ENCODE measurements at regions not wholly inside any gene's neighbourhood (a gene's known extent, or its start where the extent isn't known, plus 50 kb on each side); places are given as distances from the start of the nearest gene placed in this dataset.
"Not testable (repeated sequence)": the region's sequence is repeated elsewhere in the genome, so short reads cannot be mapped to it uniquely, and the experiment has no call there.

DNA sequence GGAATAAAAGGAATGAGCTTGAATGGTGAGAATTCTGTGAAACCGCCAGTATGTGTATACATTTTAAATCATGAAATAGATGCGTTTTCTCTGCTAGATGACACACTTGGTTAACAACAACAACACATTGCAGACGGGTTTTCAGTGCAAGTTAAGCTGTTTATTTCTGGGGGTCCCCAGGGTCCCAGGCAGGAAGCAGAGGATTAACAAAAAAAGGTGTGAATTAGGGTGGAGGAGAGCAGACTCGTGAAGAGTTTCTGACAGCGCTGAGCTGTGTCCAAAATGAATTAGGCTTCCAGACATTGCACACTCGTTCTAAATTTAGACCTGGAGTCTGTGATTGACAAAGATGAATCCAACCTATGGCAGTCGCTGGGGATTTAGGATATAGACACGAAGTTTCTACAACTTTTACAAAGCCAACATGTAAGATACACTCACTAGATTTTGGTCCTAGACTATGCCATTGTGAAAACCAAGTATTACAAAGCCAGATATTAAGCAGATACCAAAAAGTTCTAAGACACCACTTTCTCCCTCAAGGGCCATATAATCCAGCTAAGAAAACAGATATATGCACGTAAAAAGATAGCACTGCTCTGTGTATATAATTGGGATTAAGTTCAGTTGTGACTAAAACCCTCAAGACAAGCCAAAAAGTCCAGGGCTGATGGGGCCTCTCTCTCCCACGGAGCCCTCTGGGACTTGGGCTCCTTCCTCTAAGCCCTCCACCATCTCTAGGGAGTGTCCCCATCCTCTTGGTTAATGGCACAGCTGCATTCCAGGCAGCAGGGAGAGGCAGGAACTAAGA, 120.2 kb downstream of the ACAA2 start:
- DNase-seq, result no peak

DNA sequence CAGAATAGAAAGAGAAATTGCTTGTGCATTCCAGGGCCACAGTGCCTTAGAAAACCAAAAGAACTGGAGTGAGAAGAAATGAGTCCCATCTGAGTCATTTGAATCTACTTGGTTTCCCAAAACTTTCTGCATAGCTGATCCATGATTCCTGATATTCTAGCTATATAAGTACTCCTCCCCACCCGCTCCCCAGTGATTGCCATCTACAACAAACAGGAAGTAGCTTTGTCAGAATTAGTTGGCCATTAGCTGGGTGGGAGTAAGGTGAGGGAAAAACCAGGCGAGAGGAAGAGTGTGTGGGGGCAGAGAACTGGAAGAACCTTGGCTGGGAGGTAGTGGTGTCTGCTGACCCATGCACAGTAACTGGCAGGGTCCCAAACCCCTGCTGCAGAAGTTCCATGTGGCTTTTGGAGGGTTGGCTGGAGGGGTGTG, 122.1 kb downstream of the ACAA2 start:
- no peak for DNase-seq

DNA sequence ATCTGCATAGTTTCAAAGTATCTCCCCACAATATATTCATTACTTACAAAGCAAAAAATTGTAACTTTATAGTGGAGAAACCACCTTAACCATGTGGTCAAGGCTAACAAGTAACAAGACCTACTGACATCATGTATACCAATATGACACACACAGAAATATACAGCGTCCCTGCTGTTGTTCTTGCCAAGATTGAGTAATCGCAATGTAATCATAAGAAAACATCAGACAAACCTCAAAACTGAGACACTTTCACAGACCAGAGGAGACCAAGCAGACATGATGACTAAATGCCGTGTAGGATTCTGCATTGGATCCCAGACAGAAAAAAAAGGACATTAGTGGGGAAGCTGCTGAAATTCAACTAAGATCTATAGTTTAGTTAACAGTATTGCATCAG, 123.0 kb downstream of the ACAA2 start:
- no peak for DNase-seq

DNA sequence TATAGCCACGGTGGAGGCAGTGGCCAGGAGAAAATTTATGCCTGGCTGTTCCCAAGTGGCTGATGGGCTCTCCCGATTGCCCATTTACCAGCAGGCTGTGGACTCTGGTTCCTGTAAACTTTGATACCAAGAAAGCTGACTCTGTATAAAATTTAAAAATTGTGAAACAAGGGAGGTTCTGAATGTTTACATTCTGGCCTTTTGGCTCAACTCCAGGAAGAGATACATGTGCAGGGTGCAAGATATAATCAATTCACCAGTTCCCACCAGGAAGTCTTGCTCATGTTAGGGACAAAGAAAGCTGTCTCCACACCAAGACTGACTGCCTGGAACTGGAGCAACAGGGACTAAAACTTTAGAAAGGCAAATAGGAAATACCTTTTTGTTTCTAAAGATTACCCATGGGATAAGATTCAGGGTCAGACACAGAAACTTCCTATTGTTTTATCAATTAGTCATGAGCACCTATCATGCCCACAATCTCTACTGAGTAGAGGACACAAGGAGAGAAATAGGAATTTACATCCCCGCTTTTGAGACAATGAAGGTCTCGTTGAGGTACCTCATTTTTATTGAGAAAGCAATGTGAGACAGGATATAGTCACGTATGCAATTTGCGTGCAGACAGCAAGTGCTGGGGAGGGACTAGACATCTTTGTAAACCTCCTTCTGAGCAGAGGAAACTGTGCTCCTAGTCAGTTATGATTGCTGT, 123.5 kb downstream of the LIPG start:
- DNase-seq, result no peak

DNA sequence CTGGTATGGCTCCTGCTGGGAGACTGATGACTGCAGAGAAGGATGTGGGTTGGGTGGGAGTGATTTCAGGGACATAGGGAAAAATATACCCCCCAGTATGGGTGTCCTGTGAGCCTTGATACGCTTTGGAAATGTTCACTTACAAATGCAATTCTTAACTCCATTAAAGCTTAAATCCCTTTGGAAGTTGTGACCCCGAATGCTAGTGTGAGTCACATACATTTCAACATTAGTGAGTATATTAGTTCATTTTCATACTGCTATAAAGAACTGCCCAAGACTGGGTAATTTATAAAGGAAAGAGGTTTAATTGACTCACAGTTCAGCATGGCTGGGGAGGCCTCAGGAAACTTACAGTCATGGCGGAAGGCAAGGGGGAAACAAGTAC, 120.9 kb downstream of the LIPG start:
- DNase-seq, result not testable (repeated sequence)

DNA sequence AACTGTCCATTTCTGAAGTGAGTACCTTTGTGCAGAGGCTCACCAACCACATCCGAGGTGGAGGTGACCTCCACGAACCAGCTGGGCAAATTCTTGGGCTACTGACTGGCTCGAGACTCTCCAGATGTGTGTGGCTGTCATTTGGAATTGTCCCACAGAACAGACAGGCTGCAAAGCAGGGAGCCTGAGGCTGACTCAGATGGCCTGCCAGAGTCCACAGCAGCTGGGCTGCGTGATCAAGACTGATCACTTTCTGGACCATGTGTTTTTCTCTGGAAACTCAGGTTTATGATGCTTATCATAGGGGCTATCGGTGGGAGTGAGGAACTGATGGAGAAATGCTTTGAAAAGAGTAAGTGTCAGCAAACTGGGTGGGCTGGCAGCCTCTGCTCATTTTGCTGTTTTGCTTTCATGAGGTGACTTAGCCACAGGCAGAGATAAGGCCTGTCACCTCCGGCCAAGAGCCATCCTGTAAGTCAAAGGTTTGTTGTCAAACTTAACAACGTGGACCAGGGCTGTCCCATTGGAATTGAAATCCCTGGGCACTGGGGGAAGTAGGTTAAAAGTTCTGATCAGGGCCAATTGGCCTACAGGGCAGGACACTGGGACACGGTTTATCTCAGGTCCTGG, 120.4 kb downstream of the LIPG start:
- no peak for DNase-seq

DNA sequence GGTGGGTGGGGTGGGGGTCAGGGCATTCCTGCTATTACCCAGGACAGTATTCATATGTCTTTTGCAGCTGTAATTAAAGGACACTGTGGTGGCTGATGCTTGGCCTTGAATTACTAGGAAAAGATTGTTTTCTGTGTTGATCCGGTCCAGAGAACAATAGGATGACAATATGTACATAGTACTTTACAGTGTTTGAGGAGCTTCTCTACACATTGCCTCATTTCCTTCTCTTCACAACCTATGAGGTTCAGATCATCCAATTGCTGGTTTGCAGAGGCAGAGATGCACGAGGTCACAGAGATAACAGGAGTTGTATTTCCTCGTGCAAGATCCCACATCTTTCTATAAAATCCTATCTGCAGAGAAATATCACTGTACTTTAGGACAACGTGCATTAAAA, 119.5 kb downstream of the LIPG start:
- DNase-seq, result no peak

DNA sequence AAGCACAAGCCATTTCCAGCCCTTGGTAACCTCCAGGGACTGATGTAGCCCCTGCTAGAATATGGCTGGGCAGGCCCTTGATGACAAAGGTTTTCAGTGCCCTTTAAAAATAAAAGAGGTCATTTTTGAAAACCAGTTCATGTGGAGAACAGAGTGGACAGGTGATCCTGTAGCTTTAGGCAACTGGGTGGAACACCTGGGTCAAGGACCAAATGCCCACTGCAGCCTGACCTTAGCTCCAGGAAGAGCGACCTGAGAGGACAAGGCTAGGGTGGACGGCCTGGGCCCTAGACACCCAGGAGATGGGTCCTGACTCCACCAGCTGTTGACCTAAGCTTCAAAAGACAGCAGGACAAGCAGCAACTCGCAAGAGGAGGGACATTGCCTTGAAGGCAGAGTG, 116.6 kb downstream of the LIPG start:
- no peak for DNase-seq

DNA sequence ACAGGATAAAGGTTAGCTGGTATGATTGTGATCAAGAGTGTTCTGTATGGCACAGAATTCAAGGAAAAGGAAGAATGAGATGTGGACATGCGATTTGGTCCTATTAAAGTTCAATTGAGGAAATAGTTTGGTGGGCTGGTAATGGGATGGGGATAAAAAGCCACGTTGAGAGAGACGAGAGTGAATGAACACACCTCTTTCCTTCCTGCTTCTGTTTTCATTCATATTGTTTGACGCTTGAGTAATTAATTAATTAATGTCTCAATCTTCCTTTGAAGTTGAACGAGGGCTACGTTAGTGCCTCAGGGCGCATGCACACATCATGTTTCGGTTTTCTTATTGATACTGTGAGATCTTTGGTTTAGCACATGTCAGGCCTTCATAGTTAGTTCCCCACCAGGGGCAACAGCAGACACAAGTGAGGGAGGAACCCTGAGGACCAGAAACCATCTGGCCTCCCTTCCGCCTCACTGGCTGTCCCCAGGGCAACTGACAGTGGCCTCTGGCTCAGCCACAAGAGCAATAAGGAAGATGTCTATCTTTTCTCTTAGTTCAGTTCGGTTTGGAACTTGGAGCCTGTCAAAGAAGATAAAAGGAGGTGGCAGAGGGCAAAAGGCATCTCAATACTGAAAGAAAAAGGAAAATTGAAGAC, 116.0 kb downstream of the LIPG start:
- DNase-seq, result no peak

DNA sequence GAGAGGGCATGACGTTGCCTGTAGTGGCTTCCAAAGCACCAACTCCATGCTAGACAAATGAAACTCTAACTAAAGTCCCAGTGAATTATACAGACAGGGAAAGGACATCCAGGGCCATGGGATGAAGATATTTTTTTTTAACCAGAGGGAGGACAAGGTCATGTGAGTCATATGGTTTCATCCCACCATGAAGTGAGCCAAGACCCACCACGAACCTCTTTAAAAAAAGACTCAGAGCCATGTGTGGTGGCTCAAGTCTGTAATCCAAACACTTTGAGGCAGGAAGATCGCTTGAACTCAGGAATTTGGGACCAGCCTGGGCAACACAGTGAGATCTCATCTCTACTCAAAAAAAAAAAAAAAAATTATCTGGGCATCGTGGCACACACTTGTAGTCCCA, 115.2 kb downstream of the LIPG start:
- no peak for DNase-seq

DNA sequence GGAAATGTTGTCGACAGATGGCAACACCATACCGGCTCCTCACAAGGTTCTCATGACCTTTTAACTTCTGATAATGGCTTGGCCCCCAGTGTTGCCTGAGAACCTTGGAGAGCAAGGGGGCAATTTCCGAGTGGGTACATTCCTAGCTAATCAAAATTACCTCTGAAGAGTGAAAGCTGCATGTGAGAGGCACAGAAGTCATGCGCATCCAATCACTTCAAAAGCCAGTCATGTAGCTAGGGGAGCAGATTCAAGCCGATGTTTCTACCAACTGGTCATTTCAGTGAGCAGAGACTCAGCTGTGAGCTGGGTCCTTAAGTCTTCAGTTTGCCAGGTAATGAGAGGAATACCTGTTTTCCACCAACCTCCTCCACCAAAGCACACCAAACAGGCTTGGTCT, 111.4 kb downstream of the LIPG start:
- DNase-seq, result no peak

DNA sequence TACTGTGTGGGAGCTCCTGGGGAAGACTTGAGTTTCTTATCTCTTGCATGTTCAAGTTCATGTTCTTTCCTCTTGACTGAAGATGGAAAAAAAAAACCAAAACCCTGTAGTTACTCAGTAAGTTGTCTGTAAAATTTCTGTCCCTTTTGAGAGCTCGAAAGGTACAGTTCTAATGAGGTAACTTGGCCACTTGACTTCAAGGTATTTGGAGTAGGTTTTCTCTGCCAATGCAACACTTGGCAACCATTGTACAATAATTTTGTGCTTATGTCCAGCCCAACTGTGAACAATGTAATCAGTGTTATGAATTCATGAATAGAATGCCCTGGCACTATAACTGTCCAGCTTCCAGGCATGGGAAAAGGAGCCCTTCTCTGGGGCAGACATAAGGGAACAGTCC, 111.0 kb downstream of the LIPG start:
- no peak for DNase-seq

DNA sequence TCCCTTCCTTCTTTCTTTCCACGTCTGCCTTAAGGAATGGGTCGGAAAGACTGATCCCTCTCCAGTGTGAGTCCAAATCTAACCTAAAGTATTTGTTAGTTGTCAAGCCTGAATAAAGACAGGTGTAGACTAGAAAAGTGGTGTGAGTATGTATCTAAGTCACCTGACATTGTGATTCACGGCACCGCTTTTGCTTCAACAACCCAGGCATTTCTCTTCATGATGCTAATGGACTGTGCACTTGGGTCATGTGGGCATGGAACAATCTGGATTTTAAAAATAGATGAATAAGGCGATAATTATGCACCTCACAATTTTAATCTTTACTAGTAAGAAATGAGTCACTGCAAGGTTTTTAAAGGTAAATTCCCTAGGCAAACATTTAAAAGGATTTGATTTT, 107.5 kb downstream of the LIPG start:
- no peak for DNase-seq

DNA sequence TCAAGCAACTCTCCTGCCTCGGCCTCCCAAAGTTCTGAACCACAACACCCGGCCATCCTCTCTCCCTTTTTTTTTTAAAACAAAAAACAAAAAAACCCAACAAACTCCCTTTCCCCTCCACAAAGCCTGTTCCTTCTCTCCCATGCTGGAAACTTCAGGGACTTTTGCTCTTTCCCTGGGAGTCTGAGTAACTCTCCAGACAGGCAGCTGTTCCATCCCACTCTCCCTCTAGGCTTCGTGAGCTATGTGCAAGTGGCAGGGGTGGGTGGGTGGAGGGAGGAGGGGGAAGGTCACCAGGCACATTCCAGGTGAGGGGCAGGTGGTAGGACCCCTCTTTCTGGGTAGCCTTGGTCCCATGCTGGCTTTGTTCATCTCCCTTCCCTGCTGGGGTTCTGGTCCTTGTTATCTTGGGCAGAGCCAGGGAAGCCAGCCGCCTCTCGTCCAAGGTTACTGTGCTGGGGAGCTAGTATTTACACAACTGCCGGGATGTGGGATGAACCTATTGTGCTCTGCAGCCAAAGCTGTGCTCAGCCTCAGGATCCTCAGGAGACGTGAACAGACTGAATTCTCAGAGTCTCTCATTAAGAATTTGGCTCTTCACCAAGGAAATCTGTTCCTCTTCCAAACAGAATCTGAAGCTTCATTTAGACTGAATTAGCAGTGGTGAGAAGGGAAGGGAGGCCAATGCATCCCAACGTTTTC, 106.9 kb downstream of the LIPG start:
- DNase-seq, result peak in 1 of 2 experiments; percentile 4

DNA sequence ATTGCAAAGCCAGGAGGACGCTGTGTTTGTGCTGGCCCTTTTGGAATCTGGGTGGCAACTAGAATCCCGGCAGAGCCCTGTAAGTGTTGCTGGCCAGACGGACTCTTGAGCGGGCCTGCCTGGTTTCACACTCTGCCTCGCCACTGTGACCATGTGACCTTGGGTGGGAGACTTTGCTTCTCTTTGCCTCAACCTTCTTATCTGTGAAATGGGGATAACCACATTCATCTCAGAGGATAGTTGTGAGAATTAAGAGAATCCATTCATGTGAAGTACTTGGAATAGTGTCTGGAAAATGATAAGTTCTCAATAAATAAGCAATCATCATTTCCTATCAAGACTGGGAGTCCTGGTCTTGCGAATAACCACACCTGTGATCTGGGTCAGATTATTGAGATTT, 105.6 kb downstream of the LIPG start:
- DNase-seq, result no peak

DNA sequence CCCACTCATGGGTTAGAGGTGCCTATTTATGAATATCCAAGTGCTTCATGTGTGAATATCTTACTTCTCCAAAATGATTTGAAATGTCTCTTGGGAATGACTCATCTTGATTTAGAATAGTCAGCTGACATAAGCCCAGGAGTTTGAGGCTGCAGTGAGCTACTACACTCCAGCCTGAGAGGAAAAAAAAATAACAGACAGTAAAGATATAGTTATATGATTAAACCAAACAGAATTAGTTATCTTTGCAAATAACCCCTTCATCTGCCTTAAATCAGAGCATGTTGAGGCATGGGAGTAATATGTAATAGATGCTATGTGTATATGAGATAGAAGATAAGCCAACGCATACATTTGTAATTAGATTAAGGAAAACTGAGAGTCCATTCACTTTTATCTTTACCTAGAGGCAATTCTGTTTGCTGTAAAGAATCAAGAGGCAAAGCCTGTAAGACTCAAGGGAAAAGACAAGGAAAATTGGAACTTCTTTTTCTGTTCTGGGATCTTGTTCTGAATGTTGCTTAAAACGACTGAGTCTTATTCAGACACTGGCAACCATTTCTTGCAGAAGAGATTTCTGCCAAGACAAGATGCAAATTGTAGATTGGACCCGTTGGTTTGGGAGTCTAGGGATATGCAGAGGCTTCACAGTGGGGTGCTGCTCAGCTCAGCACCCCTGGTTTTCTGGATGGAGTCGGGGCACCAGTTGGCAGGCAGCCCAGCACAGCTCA, 104.4 kb downstream of the LIPG start:
- peak in 1 of 2 experiments; percentile 18 for DNase-seq

DNA sequence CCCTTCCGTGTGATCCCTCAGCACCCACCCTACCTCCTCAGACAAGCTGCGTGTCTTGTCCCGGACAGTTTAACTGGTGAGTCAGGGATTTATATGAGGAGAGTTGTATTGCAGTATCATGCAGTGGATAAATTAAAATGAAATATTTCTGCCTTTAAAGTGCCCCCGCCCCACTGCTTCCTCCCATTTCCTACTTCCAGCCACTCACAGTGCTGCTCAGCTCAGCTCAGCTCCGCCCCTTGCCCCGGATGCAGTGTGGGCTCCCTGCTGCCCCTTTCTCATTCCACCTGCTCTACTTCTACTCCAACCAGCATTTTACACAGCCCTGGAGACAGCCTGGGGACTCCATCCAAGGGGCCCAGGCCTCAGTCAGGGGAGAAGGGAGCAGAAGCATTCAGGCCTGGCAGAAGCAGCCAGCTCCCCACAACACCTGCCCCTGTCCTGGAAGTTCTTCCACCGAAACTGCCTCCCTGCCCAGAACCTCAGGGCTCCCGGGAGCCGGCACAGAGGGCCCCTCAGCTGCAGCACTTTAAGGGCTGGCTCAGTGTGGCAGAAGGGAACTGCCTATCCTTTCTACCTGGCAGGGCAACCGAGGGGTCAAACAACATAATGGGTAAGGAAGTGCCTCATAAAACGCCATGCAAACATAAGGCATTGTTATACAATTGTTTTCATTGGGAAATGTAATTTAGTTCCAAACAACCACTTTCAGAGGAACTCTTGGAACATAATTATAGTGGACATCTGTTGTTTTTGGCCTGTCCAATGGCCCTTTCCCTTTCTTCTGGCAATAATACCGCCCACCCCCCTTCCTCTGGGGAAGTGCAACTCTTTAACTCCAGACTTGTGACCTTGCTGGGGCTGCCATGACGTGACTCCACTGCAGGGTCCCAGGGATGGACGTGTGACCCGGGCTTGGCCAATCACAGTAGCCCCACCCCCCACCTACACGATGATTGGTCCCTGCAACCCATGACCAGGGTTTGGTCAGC, 102.3 kb downstream of the LIPG start:
- DNase-seq, result no peak

DNA sequence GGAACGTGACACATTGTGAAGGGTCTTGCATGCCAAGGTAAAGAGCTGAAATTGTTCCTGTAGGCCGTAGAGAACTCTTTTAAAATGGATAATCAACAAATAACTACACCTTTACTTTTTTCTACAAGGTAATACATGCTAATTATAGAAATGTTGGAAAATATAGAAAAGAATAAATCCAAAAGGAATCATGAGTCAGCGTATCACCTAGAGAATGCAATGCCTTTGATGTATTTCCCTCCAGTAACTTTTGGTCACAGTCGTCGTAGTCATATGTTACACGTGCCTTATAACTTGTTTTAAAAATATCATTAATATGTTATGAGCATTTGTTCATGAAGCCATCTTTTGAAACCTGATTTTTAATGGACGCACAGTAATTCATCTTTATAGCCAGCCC, 100.6 kb downstream of the LIPG start:
- DNase-seq, result no peak

DNA sequence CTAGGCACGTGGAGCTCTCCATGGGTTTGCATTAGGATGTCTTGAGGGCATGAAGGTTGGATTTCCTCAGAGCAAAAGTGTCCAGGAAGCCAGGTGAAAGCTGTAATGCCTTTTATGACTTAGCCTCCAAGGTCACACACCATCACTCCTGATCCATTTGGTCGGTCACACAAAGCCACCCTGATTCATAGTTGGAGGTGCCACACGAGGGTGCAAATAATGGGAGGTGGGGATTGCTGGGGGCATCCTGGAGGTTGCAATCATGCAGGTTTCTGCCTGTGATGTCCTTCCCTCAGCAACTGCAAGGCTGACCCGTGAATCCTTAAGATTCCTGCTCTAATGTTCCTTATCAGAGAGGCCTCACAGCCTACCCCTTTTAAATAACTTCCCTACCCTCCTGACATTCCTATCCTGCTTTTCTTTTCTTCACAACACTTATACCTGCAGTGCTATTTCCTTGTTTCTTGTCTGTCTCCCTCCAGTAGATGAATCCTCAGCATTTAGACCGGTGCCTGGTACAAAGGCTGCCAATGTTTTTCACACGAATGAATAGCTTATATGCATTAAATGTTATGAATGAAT, 97.1 kb downstream of the LIPG start:
- DNase-seq, result no peak

DNA sequence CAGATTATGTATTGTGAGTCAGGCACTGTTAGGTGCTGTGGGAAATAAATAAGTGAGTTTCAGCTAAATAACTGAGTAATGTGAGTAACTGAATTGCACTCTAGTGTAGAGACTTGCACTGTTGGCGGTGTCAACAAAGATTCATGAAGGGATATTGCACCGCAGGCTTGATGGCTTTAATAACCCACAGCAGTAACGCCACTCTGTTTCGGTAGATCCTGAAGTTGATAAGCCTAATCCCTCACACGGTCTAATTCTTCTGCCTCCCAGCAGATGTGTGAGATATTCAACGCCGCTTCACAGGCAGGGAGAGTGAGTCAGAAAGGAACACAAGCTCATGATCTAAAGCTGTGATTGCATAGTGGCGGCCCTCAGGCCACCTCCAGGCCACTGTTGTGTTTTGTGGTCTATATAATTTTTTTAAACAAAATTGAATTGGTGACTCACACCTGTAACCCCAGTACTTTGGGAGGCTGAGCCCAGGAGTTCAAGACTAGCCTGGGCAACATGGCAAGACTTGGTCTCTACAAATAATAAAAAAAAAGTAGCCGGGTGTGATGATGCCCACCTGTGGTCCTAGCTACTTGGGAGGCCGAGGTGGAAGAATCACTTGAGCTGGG, 94.3 kb downstream of the LIPG start:
- peak; percentile 23 to 35 for DNase-seq
